Activated CD8-positive, alpha-beta memory T cell treated with anti-CD3 and anti-CD28 coated beads for 36 hours (primary cell): ENCODE measurements at regions not wholly inside any gene's neighbourhood (a gene's known extent, or its start where the extent isn't known, plus 50 kb on each side); places are given as distances from the start of the nearest gene placed in this dataset.

Source experiments
- CTCF ChIA-PET: fragments of 350-600 bp; sonication (Branson Sonifier 250); formaldehyde crosslinking; loops from one replicate; lab custom pipeline; 2021; ENCODE audit warnings: antibody characterized with exemption; lab: Charles Lee
- POLR2A ChIA-PET: fragments of 350-600 bp; sonication (Branson Sonifier 250); formaldehyde crosslinking; loops from one replicate; lab custom pipeline; 2021; ENCODE audit warnings: antibody characterized with exemption; lab: Charles Lee

GRCh38 chr1:228903434-228904071 is 168.3 kb downstream of the RHOU start:
- ChIA-PET POLR2A (no interaction called here), CTCF (no interaction called here)

- POLR2A ChIA-PET = no interaction called here
- CTCF ChIA-PET = no interaction called here
Measured at GRCh38 chr1:228904222-228904621, 168.9 kb downstream of the RHOU start.

DNA sequence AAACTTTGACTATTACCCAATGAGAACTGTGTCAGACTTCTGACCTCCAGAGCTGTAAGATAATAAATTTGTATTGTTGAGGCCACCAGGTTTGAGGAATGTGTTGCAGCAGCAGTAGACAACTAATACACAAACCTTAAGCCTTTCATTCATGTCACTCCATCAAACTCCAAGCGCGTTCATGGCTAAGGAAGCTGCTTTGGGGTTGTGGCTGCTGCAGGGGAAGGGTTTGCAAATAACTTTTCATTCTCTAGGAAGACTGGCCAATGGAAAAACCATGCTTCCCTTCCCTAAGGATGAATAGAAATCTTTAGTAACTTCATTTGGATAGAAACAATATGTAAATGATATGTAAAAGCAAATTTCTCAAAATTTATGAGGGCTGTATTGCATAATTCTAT is 170.4 kb downstream of the RHOU start:
- POLR2A ChIA-PET = no interaction called here
- CTCF ChIA-PET = no interaction called here

GRCh38 chr1:228906223-228906860 is 171.1 kb downstream of the RHOU start:
- ChIA-PET CTCF (no interaction called here), POLR2A (no interaction called here)

- ChIA-PET POLR2A (no interaction called here), CTCF (no interaction called here)
Measured at GRCh38 chr1:228911225-228912210, 176.2 kb downstream of the RHOU start.

- POLR2A ChIA-PET = no interaction called here
- CTCF ChIA-PET = no interaction called here
Measured at GRCh38 chr1:228913626-228914414, 178.5 kb downstream of the RHOU start.

DNA sequence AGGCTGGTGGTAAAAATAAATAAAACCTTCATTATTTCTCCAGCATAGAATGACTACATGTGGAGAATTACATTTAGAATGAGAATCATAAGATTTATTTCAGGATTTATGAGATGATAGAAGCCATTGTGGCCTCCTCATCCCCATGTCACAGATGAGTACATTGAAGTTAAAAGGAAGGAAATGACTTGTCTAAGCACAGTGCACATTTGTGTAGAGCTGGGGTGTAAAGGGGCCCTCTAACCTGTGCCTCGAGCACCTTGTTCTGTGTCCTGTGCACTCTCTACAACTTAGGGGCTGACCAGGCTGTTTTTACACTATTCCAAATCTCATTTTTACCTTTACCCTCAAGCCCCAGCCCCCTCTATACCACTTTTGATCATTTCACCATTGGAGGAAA is 179.4 kb downstream of the RHOU start:
- ChIA-PET CTCF (no interaction called here), POLR2A (no interaction called here)

- CTCF ChIA-PET = no interaction called here
- POLR2A ChIA-PET = no interaction called here
Measured at GRCh38 chr1:228917342-228917741, 182.1 kb downstream of the RHOU start.

DNA sequence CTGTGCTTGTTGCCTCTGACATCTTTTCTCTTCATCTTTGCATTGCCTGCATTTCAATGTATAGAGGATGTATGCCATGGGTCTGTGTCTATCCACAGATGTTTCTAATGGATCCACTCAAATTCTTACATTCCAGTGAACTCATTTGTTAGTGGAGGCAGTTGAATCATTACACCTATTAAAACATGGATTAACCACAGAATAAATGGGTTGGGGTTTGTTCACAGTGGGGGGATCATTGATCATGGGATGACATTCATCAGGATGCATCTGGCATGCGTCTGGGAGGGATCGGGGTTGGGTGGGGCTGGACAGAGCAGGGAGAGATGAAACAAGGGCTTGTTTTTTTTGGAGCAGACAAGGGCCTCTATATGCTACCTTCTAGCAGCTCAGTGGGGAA is 182.5 kb downstream of the RHOU start:
- ChIA-PET POLR2A (no interaction called here), CTCF (no interaction called here)

DNA sequence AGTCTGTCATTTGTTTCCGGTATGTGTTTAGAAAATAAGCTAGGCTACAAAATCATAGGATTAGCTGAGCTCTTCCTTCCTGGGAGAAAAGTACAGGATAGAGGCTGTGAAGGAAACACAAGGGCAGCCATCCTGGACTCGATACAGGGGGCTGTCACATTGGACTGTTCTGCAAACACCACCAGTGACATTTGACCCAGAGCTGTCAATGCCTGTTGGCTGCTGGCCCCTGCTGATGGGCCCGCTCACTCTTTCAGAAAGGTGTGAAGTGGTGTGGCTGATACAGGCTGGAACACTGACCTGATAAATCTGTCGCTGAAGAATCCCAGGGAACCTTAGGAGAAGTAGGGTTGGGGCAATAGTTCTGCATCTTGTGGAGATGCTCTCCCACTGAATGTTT is 183.1 kb downstream of the RHOU start:
- CTCF ChIA-PET = no interaction called here
- POLR2A ChIA-PET = no interaction called here

GRCh38 chr1:228919914-228920313 is 184.6 kb downstream of the RHOU start:
- ChIA-PET CTCF (no interaction called here), POLR2A (no interaction called here)

DNA sequence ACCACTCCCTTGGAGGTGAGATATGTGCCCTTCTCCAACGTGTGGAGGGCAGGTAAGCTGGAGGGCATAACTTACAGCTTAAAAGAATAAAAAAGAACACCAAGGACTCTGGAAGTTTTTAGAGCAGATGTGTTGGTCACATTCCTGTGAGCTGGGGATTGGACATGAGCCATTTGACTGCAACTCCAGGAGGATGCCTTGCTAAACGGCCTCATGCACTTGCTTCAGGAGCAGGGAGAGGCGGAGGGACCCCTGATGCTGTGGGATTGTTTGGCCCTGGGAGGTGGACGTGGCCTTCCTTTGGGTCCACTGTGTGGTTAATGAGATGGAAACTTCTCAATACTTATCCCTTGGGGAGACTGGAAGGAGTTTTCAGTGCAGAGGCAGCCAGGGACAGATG is 185.6 kb downstream of the RHOU start:
- ChIA-PET POLR2A (no interaction called here), CTCF (no interaction called here)

GRCh38 chr1:228921481-228921880 is 186.2 kb downstream of the RHOU start:
- CTCF ChIA-PET = no interaction called here
- POLR2A ChIA-PET = no interaction called here

GRCh38 chr1:228922722-228923376 is 187.6 kb downstream of the RHOU start:
- ChIA-PET POLR2A (interaction anchor here (0.5 kb wide), 1 partner anchor 13 kb away, joined by 3 read pairs; no protein-coding TSS in a partner anchor), CTCF (no interaction called here)

GRCh38 chr1:228923973-228924686 is 188.9 kb downstream of the RHOU start:
- CTCF ChIA-PET = interaction anchor here (1.1 kb wide), 1 partner anchor 259 kb away, joined by 3 read pairs; no protein-coding TSS in a partner anchor

GRCh38 chr1:228925691-228926090 is 190.4 kb downstream of the RHOU start:
- ChIA-PET POLR2A (no interaction called here), CTCF (no interaction called here)

More at GRCh38 chr1:228923973-228924686, 188.9 kb downstream of the RHOU start:
- POLR2A ChIA-PET = no interaction called here

DNA sequence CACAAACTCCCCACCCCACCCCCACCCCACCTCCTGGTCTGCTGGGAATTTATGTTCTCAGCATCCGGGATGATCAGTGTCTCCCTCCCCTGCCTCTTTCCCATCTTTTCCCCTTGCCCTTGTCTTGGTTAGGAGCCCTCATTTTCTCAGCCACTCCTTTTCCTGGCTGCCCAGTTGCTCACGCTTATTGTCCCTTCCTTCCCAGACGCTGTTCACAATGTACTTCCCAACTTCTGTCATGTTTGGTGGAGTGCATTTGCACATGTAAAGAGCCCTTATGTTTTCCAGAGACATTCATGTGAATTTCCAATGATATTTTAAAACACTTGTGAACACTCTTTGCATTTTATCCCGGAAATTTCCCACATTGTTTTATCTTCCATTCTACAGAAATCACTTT is 192.1 kb downstream of the RHOU start:
- ChIA-PET CTCF (no interaction called here), POLR2A (no interaction called here)
